GM19023 (cell line): ENCODE measurements at regions not wholly inside any gene's neighbourhood (a gene's known extent, or its start where the extent isn't known, plus 50 kb on each side); places are given as distances from the start of the nearest gene placed in this dataset.
"Not testable (repeated sequence)": the region's sequence is repeated elsewhere in the genome, so short reads cannot be mapped to it uniquely, and the experiment has no call there.

Experiments used
- ATAC-seq: cut with Tn5 transposase; IDR thresholded peaks from one replicate; pipeline ENCODE4 v1.9.1; 2021; ENCODE audit warnings: mild to moderate bottlenecking, moderate library complexity; ENCODE audit not compliant: unreplicated experiment

GRCh38 chr7:155939350-155939749, 127.1 kb upstream of the SHH start:
- ATAC-seq, result no peak

- ATAC-seq, result no peak
Observed at GRCh38 chr7:155938129-155938528, 125.9 kb upstream of the SHH start.

GRCh38 chr7:155935726-155936125, 123.5 kb upstream of the SHH start:
- no peak for ATAC-seq

- no peak for ATAC-seq
Observed at GRCh38 chr7:155935005-155935557, 122.8 kb upstream of the SHH start.

GRCh38 chr7:155932324-155932723, 120.1 kb upstream of the SHH start:
- not testable (repeated sequence) for ATAC-seq

- ATAC-seq, result no peak
Observed at GRCh38 chr7:155931396-155932085, 119.3 kb upstream of the SHH start.

- no peak for ATAC-seq
Observed at GRCh38 chr7:155930527-155930926, 118.3 kb upstream of the SHH start.

- ATAC-seq, result no peak
Observed at GRCh38 chr7:155930061-155930460, 117.8 kb upstream of the SHH start.

- no peak for ATAC-seq
Observed at GRCh38 chr7:155928583-155928982, 116.3 kb upstream of the SHH start.

- ATAC-seq, result no peak
Observed at GRCh38 chr7:155927905-155928304, 115.6 kb upstream of the SHH start.

GRCh38 chr7:155925682-155926081, 113.4 kb upstream of the SHH start:
- no peak for ATAC-seq

- no peak for ATAC-seq
Observed at GRCh38 chr7:155922067-155922816, 110.0 kb upstream of the SHH start.

- no peak for ATAC-seq
Observed at GRCh38 chr7:155921804-155922066, 109.5 kb upstream of the SHH start.

- no peak for ATAC-seq
Observed at GRCh38 chr7:155921086-155921803, 109.0 kb upstream of the SHH start.

GRCh38 chr7:155920068-155920461, 107.8 kb upstream of the SHH start:
- no peak for ATAC-seq

GRCh38 chr7:155919391-155920067, 107.3 kb upstream of the SHH start:
- no peak for ATAC-seq

- ATAC-seq, result no peak
Observed at GRCh38 chr7:155918720-155919390, 106.6 kb upstream of the SHH start.

- ATAC-seq, result no peak
Observed at GRCh38 chr7:155917836-155918430, 105.7 kb upstream of the SHH start.

GRCh38 chr7:155916926-155917655, 104.8 kb upstream of the SHH start:
- no peak for ATAC-seq

- no peak for ATAC-seq
Observed at GRCh38 chr7:155914341-155914740, 102.1 kb upstream of the SHH start.
